Testis (tissue), 2 donors: ENCODE measurements at regions not wholly inside any gene's neighbourhood (a gene's known extent, or its start where the extent isn't known, plus 50 kb on each side); places are given as distances from the start of the nearest gene placed in this dataset.

Experiments
- DNase-seq: peaks from one replicate; pipeline ENCODE4 v3.0.0-alpha.2; 2019
- H3K27ac ChIP-seq, 2 donors: fragments of 200-600 bp; sonication (generic); one replicate each; pipeline ENCODE4 v1.5.1; 2019
- H3K27me3 ChIP-seq: fragments of 200-600 bp; sonication (generic); one replicate; pipeline ENCODE4 v1.5.1; 2019
- H3K36me3 ChIP-seq: fragments of 200-600 bp; sonication (generic); one replicate; pipeline ENCODE4 v1.5.1; 2017; ENCODE audit warnings: low read depth; ENCODE audit errors: missing control alignments
- H3K4me1 ChIP-seq: fragments of 200-600 bp; sonication (generic); one replicate; pipeline ENCODE4 v1.5.1; 2019
- H3K4me3 ChIP-seq, 2 donors: fragments of 200-600 bp; sonication (generic); one replicate each; pipeline ENCODE4 v1.5.1; 2017 to 2019
- H3K9me3 ChIP-seq: fragments of 200-600 bp; sonication (generic); one replicate; pipeline ENCODE4 v1.5.1; 2017
- POLR2A ChIP-seq: fragments of 450-650 bp; IDR thresholded peaks from one replicate; pipeline ENCODE4 v1.6.1; 2017; ENCODE audit warnings: antibody characterized with exemption, mild to moderate bottlenecking, moderate library complexity
- WGBS, 2 donors: methylation state at CpG; one replicate each; pipeline ENCODE4 v1.1.5; 2018; 5-methylcytosine and 5-hydroxymethylcytosine counted together
- intact Hi-C: fragments of 100-400 bp; cut with DNase I; formaldehyde crosslinking; loops from one replicate; pipeline ENCODE4 v1.15.1; 2023; ENCODE audit warnings: low total_unique reads
- TF ChIP-seq, protein P1 (sequence below), 3 experiments: fragments of 450-650 bp in 2 of 3; fragments of 200-600 bp in 1 of 3; sonication (generic) in 1 of 3; IDR thresholded peaks; one replicate each; pipeline ENCODE4 v1.5.1; 2016 to 2019; ENCODE audit warnings: antibody characterized with exemption in 3 of 3, mild to moderate bottlenecking in 2 of 3, moderate library complexity in 1 of 3

DNA sequence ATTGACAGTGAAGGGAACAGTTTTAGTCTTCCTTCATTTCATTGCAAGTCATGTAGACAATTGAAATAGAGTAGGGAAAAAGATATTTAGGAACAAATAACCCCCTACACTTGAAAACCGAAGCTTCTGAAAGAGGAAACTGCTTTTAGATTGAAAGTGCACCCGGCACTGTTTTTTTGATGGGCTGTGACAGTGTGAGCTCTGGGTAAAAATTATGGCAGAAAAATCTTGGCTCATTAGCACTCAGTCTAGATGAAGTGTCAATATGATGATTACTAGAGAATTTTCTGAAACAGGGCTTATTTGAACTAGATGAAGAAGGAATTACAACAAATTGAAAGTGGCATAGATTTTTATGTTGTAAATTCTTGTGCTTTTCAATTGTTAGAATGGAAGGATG lies 1132.4 kb downstream of the RAPGEF2 start:
- WGBS, 2 donors = 68 to 74% methylated on average over 2 of the region's 2 CpGs
- no peak for DNase-seq
- Histone ChIP-seq H3K4me3 (no peak overlapping the region), H3K27me3 (no peaks in the 10 kb centered on the region), H3K36me3 (no peaks in the 10 kb centered on the region), H3K4me1 (no peaks in the 10 kb centered on the region), H3K27ac (no peak overlapping the region), H3K9me3 (no peaks in the 10 kb centered on the region)
- no peak for TF ChIP-seq POLR2A
- TF ChIP-seq, protein P1, sequence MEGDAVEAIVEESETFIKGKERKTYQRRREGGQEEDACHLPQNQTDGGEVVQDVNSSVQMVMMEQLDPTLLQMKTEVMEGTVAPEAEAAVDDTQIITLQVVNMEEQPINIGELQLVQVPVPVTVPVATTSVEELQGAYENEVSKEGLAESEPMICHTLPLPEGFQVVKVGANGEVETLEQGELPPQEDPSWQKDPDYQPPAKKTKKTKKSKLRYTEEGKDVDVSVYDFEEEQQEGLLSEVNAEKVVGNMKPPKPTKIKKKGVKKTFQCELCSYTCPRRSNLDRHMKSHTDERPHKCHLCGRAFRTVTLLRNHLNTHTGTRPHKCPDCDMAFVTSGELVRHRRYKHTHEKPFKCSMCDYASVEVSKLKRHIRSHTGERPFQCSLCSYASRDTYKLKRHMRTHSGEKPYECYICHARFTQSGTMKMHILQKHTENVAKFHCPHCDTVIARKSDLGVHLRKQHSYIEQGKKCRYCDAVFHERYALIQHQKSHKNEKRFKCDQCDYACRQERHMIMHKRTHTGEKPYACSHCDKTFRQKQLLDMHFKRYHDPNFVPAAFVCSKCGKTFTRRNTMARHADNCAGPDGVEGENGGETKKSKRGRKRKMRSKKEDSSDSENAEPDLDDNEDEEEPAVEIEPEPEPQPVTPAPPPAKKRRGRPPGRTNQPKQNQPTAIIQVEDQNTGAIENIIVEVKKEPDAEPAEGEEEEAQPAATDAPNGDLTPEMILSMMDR (IDR thresholded peaks at IDR 0.05) = no peak
- intact Hi-C loops = no loop called here

DNA sequence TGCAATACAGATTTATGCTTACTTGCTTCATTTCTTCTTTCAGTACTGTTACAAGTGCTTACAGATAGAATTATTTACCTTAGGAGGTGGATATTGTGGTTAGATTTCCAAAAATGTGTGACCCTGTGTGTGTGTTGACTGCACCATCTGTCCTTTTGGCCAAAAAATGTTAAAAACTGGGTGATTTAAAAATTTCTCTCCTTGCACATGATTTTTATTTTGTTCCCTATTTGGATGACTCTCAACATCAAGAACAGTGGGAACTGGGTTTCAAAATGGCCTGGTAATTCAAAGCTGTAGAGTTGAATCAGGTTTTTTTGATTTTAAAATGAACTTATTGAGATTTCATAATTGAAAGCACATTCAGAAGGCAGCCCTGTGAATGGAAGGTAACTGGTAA lies 1132.9 kb downstream of the RAPGEF2 start:
- H3K9me3 ChIP-seq = no peaks in the 10 kb centered on the region
- H3K36me3 ChIP-seq = no peaks in the 10 kb centered on the region
- no peaks in the 10 kb centered on the region for H3K4me1 ChIP-seq
- H3K27me3 ChIP-seq = no peaks in the 10 kb centered on the region
- H3K27ac ChIP-seq = no peak overlapping the region
- intact Hi-C loops = no loop called here
- H3K4me3 ChIP-seq = no peak overlapping the region
- TF ChIP-seq, protein P1 (IDR thresholded peaks at IDR 0.05) = no peak
- no peak for DNase-seq

DNA sequence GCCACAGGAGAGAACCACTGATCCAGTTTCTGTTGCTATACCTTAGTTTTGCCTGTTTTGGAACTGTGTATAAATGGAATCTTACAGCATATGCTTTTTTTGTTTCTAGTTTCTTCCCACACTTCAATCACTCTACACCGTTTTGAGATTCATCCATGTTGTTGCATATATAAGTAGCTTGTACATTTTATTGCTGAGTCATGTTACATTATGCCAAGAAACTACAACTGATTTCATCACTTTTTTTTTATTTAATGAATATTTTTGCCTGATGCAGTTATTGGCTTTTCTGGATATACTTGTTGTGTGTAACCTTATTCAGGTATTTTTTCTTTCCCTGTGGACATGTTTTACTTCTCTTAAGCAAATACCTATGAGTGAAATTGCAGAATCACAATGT lies 1135.9 kb downstream of the RAPGEF2 start:
- no peak for TF ChIP-seq POLR2A
- TF ChIP-seq, protein P1 (IDR thresholded peaks at IDR 0.05) = no peak
- WGBS, 2 donors = 93 to 97% methylated on average over 1 of the region's 1 CpG
- no peak overlapping the region for H3K27ac ChIP-seq
- intact Hi-C loops = no loop called here
- no peaks in the 10 kb centered on the region for H3K4me1 ChIP-seq
- no peaks in the 10 kb centered on the region for H3K9me3 ChIP-seq
- H3K27me3 ChIP-seq = no peaks in the 10 kb centered on the region
- no peaks in the 10 kb centered on the region for H3K36me3 ChIP-seq
- no peak overlapping the region for H3K4me3 ChIP-seq
- no peak for DNase-seq

DNA sequence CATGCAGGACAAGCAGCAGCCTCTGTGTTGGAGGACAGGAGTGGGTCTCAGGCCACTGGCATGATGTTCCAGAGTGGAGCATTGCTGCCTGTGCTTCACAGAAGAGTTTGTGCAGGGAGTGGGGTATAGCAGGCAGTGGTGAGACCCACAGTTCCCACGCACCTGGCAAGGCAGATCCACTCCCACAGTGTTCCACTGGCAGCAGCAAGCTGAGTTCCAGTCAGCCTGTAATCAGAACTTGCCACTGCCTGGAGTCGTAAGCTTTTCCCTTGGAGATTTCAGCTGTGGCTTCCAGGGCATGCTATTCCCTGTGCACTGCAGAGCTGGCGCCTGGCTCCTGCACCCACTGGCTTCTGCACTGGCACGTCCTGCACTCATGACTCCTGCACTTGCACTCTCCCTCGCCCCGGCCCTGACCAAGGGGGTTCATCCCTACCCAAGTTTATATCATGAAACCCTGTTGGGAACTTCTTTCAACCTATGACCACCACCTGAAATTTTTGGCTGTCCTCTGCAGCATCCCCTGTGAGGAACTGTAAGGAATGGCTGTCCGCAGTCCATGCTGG lies 1144.3 kb downstream of the RAPGEF2 start:
- H3K9me3 ChIP-seq = no peaks in the 10 kb centered on the region
- H3K4me1 ChIP-seq = no peaks in the 10 kb centered on the region
- TF ChIP-seq, protein P1 (IDR thresholded peaks at IDR 0.05) = no peak
- no peak for TF ChIP-seq POLR2A
- DNase-seq = no peak
- no peak overlapping the region for H3K4me3 ChIP-seq
- WGBS, 2 donors = 87 to 95% methylated on average over 6 to 7 of the region's 7 CpGs
- intact Hi-C loops = no loop called here
- no peaks in the 10 kb centered on the region for H3K36me3 ChIP-seq
- no peaks in the 10 kb centered on the region for H3K27me3 ChIP-seq
- H3K27ac ChIP-seq = no peak overlapping the region

DNA sequence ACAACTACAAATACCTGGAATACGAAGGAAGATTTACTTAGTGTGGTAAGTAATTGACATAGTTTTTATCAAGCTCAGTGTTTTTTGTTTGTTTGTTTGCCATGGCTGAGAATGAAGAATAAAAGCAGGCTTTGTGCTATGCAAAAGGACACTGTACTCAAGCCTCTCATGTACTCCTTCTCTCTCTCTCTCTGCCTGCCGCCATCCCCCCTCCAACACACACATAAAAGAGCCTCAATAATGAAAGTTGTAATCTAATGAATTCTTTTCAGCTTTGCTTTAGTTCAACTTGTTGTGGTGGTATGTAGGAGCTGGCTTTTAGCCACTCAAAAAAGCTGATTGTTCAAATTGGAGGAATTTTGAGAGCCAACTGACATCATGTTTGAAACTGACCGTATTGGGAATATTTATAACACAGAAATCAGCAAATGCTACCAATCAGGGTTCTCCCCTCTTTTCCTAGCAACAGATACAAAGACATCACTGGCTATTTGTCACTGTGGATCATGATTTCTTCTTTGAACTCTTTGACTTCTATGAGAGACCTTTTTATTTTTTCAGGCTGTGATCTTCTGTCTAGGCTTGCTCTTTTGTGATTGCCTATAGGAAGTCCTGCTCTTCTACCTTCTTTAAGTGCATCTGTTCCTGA lies 1148.8 kb downstream of the RAPGEF2 start:
- no peak overlapping the region for H3K27ac ChIP-seq

More for the DNA sequence above, 1148.8 kb downstream of the RAPGEF2 start:
- DNase-seq = no peak
- Histone ChIP-seq H3K4me3 (no peak overlapping the region), H3K9me3 (no peaks in the 10 kb centered on the region), H3K27me3 (no peaks in the 10 kb centered on the region), H3K4me1 (no peaks in the 10 kb centered on the region), H3K36me3 (no peaks in the 10 kb centered on the region)
- WGBS, 2 donors = 47 to 52% methylated on average over 3 of the region's 3 CpGs
- TF ChIP-seq POLR2A = no peak
- TF ChIP-seq, protein P1 (IDR thresholded peaks at IDR 0.05) = no peak
- intact Hi-C loops = no loop called here
